ENCODE measurements at regions not wholly inside any gene's neighbourhood (a gene's known extent, or its start where the extent isn't known, plus 50 kb on each side); places are given as distances from the start of the nearest gene placed in this dataset.
"Not testable (repeated sequence)": the region's sequence is repeated elsewhere in the genome, so short reads cannot be mapped to it uniquely, and the experiment has no call there.

GRCh38 chr15:22228101-22228762 is 147.9 kb downstream of the OR4M2 start:
- no peak for TF ChIP-seq CTCF (IDR thresholded peaks at IDR 0.05)
- DNase-seq (ENCODE audit: low spot score) = peak; percentile 20
- no peak for ATAC-seq (ENCODE audit: low FRiP score)

GRCh38 chr15:22229990-22230819 is 149.9 kb downstream of the OR4M2 start:
- DNase-seq (ENCODE audit: low spot score) = no peak
- no peak for TF ChIP-seq CTCF (IDR thresholded peaks at IDR 0.05)
- no peak for ATAC-seq (ENCODE audit: low FRiP score)

- TF ChIP-seq CTCF (IDR thresholded peaks at IDR 0.05) = no peak
- DNase-seq (ENCODE audit: low spot score) (no peak), ATAC-seq (ENCODE audit: low FRiP score) (no peak)
Observed at GRCh38 chr15:22231603-22232002, 151.3 kb downstream of the OR4M2 start.

GRCh38 chr15:22232675-22233074 is 152.3 kb downstream of the OR4M2 start:
- no peak for TF ChIP-seq CTCF (IDR thresholded peaks at IDR 0.05)
- no peak for DNase-seq (ENCODE audit: low spot score)
- ATAC-seq (ENCODE audit: low FRiP score) = no peak

- DNase-seq (ENCODE audit: low spot score); ATAC-seq (ENCODE audit: low FRiP score): not testable (repeated sequence)
Observed at GRCh38 chr15:22235261-22235930, 155.1 kb downstream of the OR4M2 start.

GRCh38 chr15:22236469-22236868 is 156.1 kb downstream of the OR4M2 start:
- no peak for TF ChIP-seq CTCF (IDR thresholded peaks at IDR 0.05)
- DNase-seq (ENCODE audit: low spot score) = no peak

GRCh38 chr15:22237891-22238275 is 157.6 kb downstream of the OR4M2 start:
- ATAC-seq (ENCODE audit: low FRiP score) = no peak
- no peak for TF ChIP-seq CTCF (IDR thresholded peaks at IDR 0.05)
- DNase-seq (ENCODE audit: low spot score) = no peak

More at GRCh38 chr15:22236469-22236868, 156.1 kb downstream of the OR4M2 start:
- ATAC-seq (ENCODE audit: low FRiP score) = no peak

- peak; percentile 41 for ATAC-seq (ENCODE audit: low FRiP score)
- DNase-seq (ENCODE audit: low spot score) = not testable (repeated sequence)
Observed at GRCh38 chr15:22238276-22238958, 158.1 kb downstream of the OR4M2 start.

GRCh38 chr15:22238959-22239805 is 158.9 kb downstream of the OR4M2 start:
- not testable (repeated sequence) for DNase-seq (ENCODE audit: low spot score)
- peak; percentile 39 for ATAC-seq (ENCODE audit: low FRiP score)

All from omental fat pad (tissue), 3 donors.